ENCODE measurements at regions not wholly inside any gene's neighbourhood (a gene's known extent, or its start where the extent isn't known, plus 50 kb on each side); places are given as distances from the start of the nearest gene placed in this dataset.
"Not testable (repeated sequence)": the region's sequence is repeated elsewhere in the genome, so short reads cannot be mapped to it uniquely, and the experiment has no call there.

GRCh38 chr22:19609753-19610152 lies 85.5 kb upstream of the CLDN5 start:
- H3K27ac Mint-ChIP-seq, H3K9me3 Mint-ChIP-seq, ATAC-seq, H3K4me3 Mint-ChIP-seq, H3K36me3 Mint-ChIP-seq: not testable (repeated sequence)
- Mint-ChIP-seq H3K27me3 (peaks cover 73% of the 10 kb centered on the region), H3K4me1 (peaks cover 46% of the 10 kb centered on the region)

GRCh38 chr22:19610518-19611253 lies 86.5 kb upstream of the CLDN5 start:
- Mint-ChIP-seq H3K36me3 (no peaks in the 10 kb centered on the region), H3K4me3 (no peak overlapping the region), H3K4me1 (peaks cover 53% of the 10 kb centered on the region), H3K27ac (no peak overlapping the region), H3K9me3 (no peaks in the 10 kb centered on the region), H3K27me3 (peaks cover 63% of the 10 kb centered on the region)
- peak; percentile 61 for ATAC-seq

GRCh38 chr22:19611590-19611989 lies 87.4 kb upstream of the CLDN5 start:
- Mint-ChIP-seq H3K4me1 (peaks cover 53% of the 10 kb centered on the region), H3K27ac (no peak overlapping the region), H3K36me3 (no peaks in the 10 kb centered on the region), H3K27me3 (peaks cover 54% of the 10 kb centered on the region), H3K9me3 (no peaks in the 10 kb centered on the region), H3K4me3 (no peak overlapping the region)
- no peak for ATAC-seq

- Mint-ChIP-seq H3K4me1 (peaks cover 50% of the 10 kb centered on the region), H3K27me3 (peaks cover 40% of the 10 kb centered on the region), H3K36me3 (no peaks in the 10 kb centered on the region), H3K9me3 (no peaks in the 10 kb centered on the region), H3K4me3 (no peak overlapping the region), H3K27ac (no peak overlapping the region)
- ATAC-seq: peak; percentile 67
Observed at GRCh38 chr22:19612866-19613572, 88.8 kb upstream of the CLDN5 start.

- H3K27ac Mint-ChIP-seq: peak overlapping the region; percentile 5
- no peaks in the 10 kb centered on the region for H3K36me3 Mint-ChIP-seq
- H3K4me1 Mint-ChIP-seq: peaks cover 58% of the 10 kb centered on the region
- peaks cover 25% of the 10 kb centered on the region for H3K27me3 Mint-ChIP-seq
- no peak overlapping the region for H3K4me3 Mint-ChIP-seq
- no peaks in the 10 kb centered on the region for H3K9me3 Mint-ChIP-seq
- no peak for ATAC-seq
Observed at GRCh38 chr22:19614536-19614863, 90.3 kb upstream of the CLDN5 start.

GRCh38 chr22:19615001-19615461 lies 90.8 kb upstream of the CLDN5 start:
- Mint-ChIP-seq H3K4me3 (no peak overlapping the region), H3K9me3 (no peaks in the 10 kb centered on the region), H3K4me1 (peaks cover 62% of the 10 kb centered on the region), H3K27ac (peak overlapping the region; percentile 5), H3K36me3 (no peaks in the 10 kb centered on the region), H3K27me3 (peaks cover 23% of the 10 kb centered on the region)
- peak; percentile 53 for ATAC-seq

GRCh38 chr22:19615867-19616581 lies 91.8 kb upstream of the CLDN5 start:
- Mint-ChIP-seq H3K27me3 (peaks cover 23% of the 10 kb centered on the region), H3K4me3 (no peak overlapping the region), H3K4me1 (peaks cover 61% of the 10 kb centered on the region), H3K9me3 (no peaks in the 10 kb centered on the region), H3K36me3 (no peaks in the 10 kb centered on the region), H3K27ac (no peak overlapping the region)
- no peak for ATAC-seq

GRCh38 chr22:19619144-19620009 lies 94.9 kb upstream of the SEPTIN5 start:
- H3K27ac Mint-ChIP-seq: no peak overlapping the region
- H3K36me3 Mint-ChIP-seq: no peaks in the 10 kb centered on the region
- ATAC-seq: peak; percentile 80
- H3K4me3 Mint-ChIP-seq: no peak overlapping the region
- peaks cover 2% of the 10 kb centered on the region for H3K27me3 Mint-ChIP-seq
- H3K9me3 Mint-ChIP-seq: no peaks in the 10 kb centered on the region
- H3K4me1 Mint-ChIP-seq: peaks cover 66% of the 10 kb centered on the region

- H3K9me3 Mint-ChIP-seq: no peaks in the 10 kb centered on the region
- ATAC-seq: no peak
- peaks cover 55% of the 10 kb centered on the region for H3K4me1 Mint-ChIP-seq
- H3K27me3 Mint-ChIP-seq: peaks cover 10% of the 10 kb centered on the region
- no peak overlapping the region for H3K4me3 Mint-ChIP-seq
- H3K27ac Mint-ChIP-seq: no peak overlapping the region
- H3K36me3 Mint-ChIP-seq: no peaks in the 10 kb centered on the region
Observed at GRCh38 chr22:19620742-19621371, 93.4 kb upstream of the SEPTIN5 start.

GRCh38 chr22:19621373-19622060 lies 92.8 kb upstream of the SEPTIN5 start:
- no peak for ATAC-seq
- H3K4me1 Mint-ChIP-seq: peaks cover 55% of the 10 kb centered on the region
- H3K9me3 Mint-ChIP-seq: no peaks in the 10 kb centered on the region
- H3K4me3 Mint-ChIP-seq: peak overlapping the region; percentile 68
- H3K27me3 Mint-ChIP-seq: peaks cover 17% of the 10 kb centered on the region
- no peaks in the 10 kb centered on the region for H3K36me3 Mint-ChIP-seq
- peak overlapping the region; percentile 67 for H3K27ac Mint-ChIP-seq

- peaks cover 17% of the 10 kb centered on the region for H3K27me3 Mint-ChIP-seq
- ATAC-seq: peak; percentile 91
- peak overlapping the region; percentile 68 for H3K4me3 Mint-ChIP-seq
- peak overlapping the region; percentile 67 for H3K27ac Mint-ChIP-seq
- no peaks in the 10 kb centered on the region for H3K9me3 Mint-ChIP-seq
- H3K4me1 Mint-ChIP-seq: peaks cover 55% of the 10 kb centered on the region
- H3K36me3 Mint-ChIP-seq: no peaks in the 10 kb centered on the region
Observed at GRCh38 chr22:19622061-19622441, 92.3 kb upstream of the SEPTIN5 start.

- Mint-ChIP-seq H3K27ac (no peak overlapping the region), H3K27me3 (peaks cover 47% of the 10 kb centered on the region), H3K4me3 (no peak overlapping the region), H3K4me1 (peaks cover 35% of the 10 kb centered on the region), H3K36me3 (no peaks in the 10 kb centered on the region), H3K9me3 (no peaks in the 10 kb centered on the region)
- no peak for ATAC-seq
Observed at GRCh38 chr22:19625331-19626041, 88.8 kb upstream of the SEPTIN5 start.

GRCh38 chr22:19626042-19626587 lies 88.2 kb upstream of the SEPTIN5 start:
- peaks cover 28% of the 10 kb centered on the region for H3K4me1 Mint-ChIP-seq
- H3K27me3 Mint-ChIP-seq: peaks cover 47% of the 10 kb centered on the region
- ATAC-seq: no peak
- no peaks in the 10 kb centered on the region for H3K36me3 Mint-ChIP-seq
- H3K27ac Mint-ChIP-seq: no peak overlapping the region
- H3K9me3 Mint-ChIP-seq: no peaks in the 10 kb centered on the region
- no peak overlapping the region for H3K4me3 Mint-ChIP-seq

Measured in stimulated activated memory B cell treated with anti-CD40 and anti-IgM and Interleukin-4, amounts not matched to agents 10 μg/mL and 1 μg/mL and 100 μg/mL, for 72 hours (primary cell).